Activated T-cell treated with anti-CD3 and anti-CD28 coated beads, Interleukin-2, amount 50 U/mL, for 24 hours (primary cell): ENCODE measurements at regions not wholly inside any gene's neighbourhood (a gene's known extent, or its start where the extent isn't known, plus 50 kb on each side); places are given as distances from the start of the nearest gene placed in this dataset.

Source experiments
- DNase-seq: peaks from one replicate; pipeline ENCODE4 v3.0.0-alpha.2; 2020
- H3K27ac Mint-ChIP-seq: 2 replicates; pipeline ENCODE4 v1.8.0; 2020; ENCODE audit warnings: mild to moderate bottlenecking, mixed read lengths
- H3K27me3 Mint-ChIP-seq: 2 replicates; pipeline ENCODE4 v1.8.0; 2020; ENCODE audit warnings: mixed read lengths
- H3K36me3 Mint-ChIP-seq: 2 replicates; pipeline ENCODE4 v1.8.0; 2020; ENCODE audit warnings: low read depth, mixed read lengths
- H3K4me1 Mint-ChIP-seq: 2 replicates; pipeline ENCODE4 v1.8.0; 2020; ENCODE audit warnings: low read depth, mixed read lengths
- H3K4me3 Mint-ChIP-seq: 2 replicates; pipeline ENCODE4 v1.8.0; 2020; ENCODE audit warnings: mild to moderate bottlenecking, moderate library complexity, mixed read lengths
- H3K9me3 Mint-ChIP-seq: 2 replicates; pipeline ENCODE4 v1.8.0; 2020; ENCODE audit warnings: mixed read lengths

GRCh38 chr10:105844676-105845570 lies 1203.8 kb downstream of the SORCS3 start:
- Mint-ChIP-seq H3K27ac (no peak overlapping the region), H3K4me1 (peaks cover 14% of the 10 kb centered on the region)
- DNase-seq: no peak

GRCh38 chr10:105844241-105844640 lies 1203.2 kb downstream of the SORCS3 start:
- DNase-seq: no peak
- H3K27ac Mint-ChIP-seq: no peak overlapping the region
- peaks cover 17% of the 10 kb centered on the region for H3K4me1 Mint-ChIP-seq
- no peaks in the 10 kb centered on the region for H3K36me3 Mint-ChIP-seq
- peaks cover 4% of the 10 kb centered on the region for H3K9me3 Mint-ChIP-seq
- no peak overlapping the region for H3K4me3 Mint-ChIP-seq
- H3K27me3 Mint-ChIP-seq: no peaks in the 10 kb centered on the region

More at GRCh38 chr10:105844676-105845570, 1203.8 kb downstream of the SORCS3 start:
- H3K27me3 Mint-ChIP-seq: no peaks in the 10 kb centered on the region
- no peaks in the 10 kb centered on the region for H3K36me3 Mint-ChIP-seq
- peaks cover 4% of the 10 kb centered on the region for H3K9me3 Mint-ChIP-seq
- no peak overlapping the region for H3K4me3 Mint-ChIP-seq

DNA sequence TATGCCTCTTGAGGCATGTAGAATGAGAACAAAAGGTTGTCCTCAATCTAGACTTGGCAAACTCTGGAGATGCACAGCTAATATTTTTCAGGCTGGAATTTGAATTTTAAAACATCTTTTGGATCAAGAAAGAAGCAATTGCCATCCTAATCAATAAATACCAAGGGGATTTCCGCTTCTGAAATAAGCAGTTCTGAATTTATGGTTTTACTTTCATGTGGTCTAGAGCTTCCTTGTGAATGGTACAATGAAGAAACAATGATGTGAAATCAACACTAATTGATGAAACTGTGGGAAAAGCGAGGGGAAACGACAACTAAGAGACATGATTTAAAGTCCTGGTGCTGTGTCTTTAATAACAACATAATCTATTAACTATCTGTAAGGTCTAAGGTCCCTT lies 1202.7 kb downstream of the SORCS3 start:
- Mint-ChIP-seq H3K36me3 (no peaks in the 10 kb centered on the region), H3K27me3 (no peaks in the 10 kb centered on the region), H3K9me3 (peaks cover 4% of the 10 kb centered on the region), H3K4me1 (peaks cover 18% of the 10 kb centered on the region), H3K4me3 (no peak overlapping the region), H3K27ac (no peak overlapping the region)
- no peak for DNase-seq

- Mint-ChIP-seq H3K9me3 (no peaks in the 10 kb centered on the region), H3K36me3 (no peaks in the 10 kb centered on the region), H3K27me3 (no peaks in the 10 kb centered on the region), H3K4me3 (no peak overlapping the region), H3K4me1 (peaks cover 31% of the 10 kb centered on the region), H3K27ac (no peak overlapping the region)
- DNase-seq: no peak
Measured at GRCh38 chr10:105840288-105840770, 1199.2 kb downstream of the SORCS3 start.

DNA sequence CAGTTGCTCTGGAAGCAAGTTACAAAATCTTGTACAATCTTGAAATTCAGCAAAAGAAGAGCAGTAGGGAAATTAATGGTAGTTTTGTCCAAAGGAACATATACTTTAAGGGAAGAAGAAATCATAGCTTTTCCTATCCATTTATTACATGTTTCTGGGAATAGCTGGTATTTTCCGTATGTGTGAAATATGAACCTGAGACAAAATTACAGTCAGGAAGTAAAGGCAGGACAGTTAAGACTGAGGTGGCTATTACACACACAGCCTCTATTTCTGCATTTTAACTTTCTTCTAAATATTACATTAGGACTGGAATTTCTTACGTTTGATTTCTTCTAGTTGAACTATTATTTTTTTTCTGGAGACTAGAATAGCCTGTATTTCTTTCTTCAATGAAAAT lies 1197.3 kb downstream of the SORCS3 start:
- no peak for DNase-seq
- Mint-ChIP-seq H3K4me3 (peak overlapping the region; percentile 67), H3K27ac (no peak overlapping the region), H3K36me3 (no peaks in the 10 kb centered on the region), H3K4me1 (peaks cover 24% of the 10 kb centered on the region), H3K9me3 (no peaks in the 10 kb centered on the region), H3K27me3 (no peaks in the 10 kb centered on the region)

GRCh38 chr10:105837951-105838350 lies 1196.9 kb downstream of the SORCS3 start:
- no peaks in the 10 kb centered on the region for H3K36me3 Mint-ChIP-seq
- peaks cover under 1% of the 10 kb centered on the region for H3K9me3 Mint-ChIP-seq
- H3K4me3 Mint-ChIP-seq: peak overlapping the region; percentile 67
- peak overlapping the region; percentile 38 for H3K27ac Mint-ChIP-seq
- peaks cover 24% of the 10 kb centered on the region for H3K4me1 Mint-ChIP-seq
- no peak for DNase-seq
- no peaks in the 10 kb centered on the region for H3K27me3 Mint-ChIP-seq

DNA sequence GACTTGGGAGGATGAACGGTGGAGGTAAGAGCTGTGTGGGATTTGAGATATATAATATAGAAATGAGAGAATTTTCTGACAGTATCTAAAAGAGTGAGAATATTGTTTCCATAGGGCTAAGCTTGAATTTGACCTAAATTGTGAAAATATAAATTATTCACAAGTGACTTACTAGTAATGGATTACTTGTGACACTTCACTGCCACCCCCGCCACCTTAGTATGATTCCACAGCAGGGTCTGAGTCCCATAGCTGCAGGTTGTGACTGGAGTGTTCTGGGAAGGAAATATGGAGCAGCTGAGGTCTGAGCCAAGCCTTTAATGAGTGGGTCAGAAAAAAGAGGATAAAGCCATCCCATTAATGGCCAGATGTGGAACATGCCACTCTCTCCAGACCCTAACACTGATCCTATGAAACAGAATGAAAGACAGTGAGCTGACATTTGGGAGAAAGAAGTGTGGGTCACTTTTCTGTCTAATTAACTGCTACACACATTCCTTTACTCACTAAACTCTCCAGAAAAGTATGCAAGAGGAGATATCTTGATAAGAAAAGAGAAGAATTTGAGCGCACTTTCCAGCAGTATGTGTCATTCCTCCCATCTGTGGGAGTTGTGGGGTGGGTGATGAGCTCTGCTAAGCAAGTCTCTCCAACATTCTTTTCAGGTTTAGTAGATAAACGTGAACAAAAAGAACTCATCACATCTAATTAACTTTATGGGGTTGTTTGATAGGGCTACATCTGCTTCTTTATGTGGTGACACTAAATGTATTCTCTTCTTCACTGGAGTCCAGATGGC lies 1193.4 kb downstream of the SORCS3 start:
- no peak for DNase-seq
- H3K36me3 Mint-ChIP-seq: no peaks in the 10 kb centered on the region
- H3K9me3 Mint-ChIP-seq: peaks cover 2% of the 10 kb centered on the region
- H3K27me3 Mint-ChIP-seq: no peaks in the 10 kb centered on the region
- H3K4me3 Mint-ChIP-seq: no peak overlapping the region
- no peak overlapping the region for H3K27ac Mint-ChIP-seq
- peaks cover 15% of the 10 kb centered on the region for H3K4me1 Mint-ChIP-seq

DNA sequence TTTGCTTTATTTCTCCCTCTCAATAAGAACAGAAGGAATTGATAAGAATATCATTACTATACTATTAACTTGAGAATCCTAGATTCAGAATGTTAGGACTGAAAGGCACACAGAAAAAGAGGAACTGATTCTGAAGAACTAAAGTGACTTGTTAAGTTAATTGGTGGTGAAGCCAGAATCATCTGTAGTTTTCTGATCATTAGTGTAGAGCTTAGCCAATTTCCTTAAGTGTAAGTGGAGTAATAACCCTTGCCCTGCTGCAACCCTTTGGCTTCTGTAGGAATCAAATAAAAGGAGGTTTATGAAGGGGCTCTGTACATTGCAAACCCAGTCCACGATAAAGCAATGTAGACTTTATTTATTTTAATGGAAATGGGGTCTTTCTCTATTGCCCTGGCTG lies 1186.0 kb downstream of the SORCS3 start:
- H3K4me3 Mint-ChIP-seq: no peak overlapping the region
- H3K9me3 Mint-ChIP-seq: peaks cover 12% of the 10 kb centered on the region
- no peaks in the 10 kb centered on the region for H3K36me3 Mint-ChIP-seq
- no peaks in the 10 kb centered on the region for H3K27me3 Mint-ChIP-seq
- H3K4me1 Mint-ChIP-seq: no peaks in the 10 kb centered on the region
- no peak for DNase-seq
- no peak overlapping the region for H3K27ac Mint-ChIP-seq

DNA sequence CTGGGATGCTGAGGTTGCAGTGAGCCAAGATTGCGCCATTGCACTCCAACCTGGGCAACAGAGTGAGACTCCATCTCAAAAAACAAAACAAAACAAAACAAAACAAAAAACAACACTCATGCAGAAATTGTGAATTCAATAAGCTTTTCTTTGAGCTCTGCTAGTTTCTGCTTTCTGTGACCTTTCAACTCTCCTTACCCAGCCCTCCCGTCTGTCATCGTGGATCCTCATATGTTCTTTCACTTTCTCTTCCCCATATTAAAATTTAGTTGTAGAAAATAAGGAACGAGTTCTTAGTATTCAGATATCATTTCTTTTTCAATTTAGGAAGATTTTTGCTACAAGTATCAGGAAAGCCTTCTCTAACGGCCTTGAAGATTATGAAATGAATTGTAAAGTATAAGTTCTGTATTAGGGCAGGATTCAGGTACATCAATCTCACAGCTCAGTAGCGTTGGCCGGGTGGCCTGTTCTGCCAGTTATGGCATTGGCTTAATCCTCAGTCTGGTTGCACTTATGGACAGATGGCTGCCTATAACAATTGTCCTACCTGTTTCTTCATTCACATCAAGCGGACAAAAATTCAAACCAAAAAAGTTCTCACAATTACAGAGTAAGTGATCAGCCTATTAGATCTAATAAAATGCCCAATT lies 1167.0 kb downstream of the SORCS3 start:
- Mint-ChIP-seq H3K4me3 (no peak overlapping the region), H3K9me3 (peaks cover 2% of the 10 kb centered on the region), H3K27me3 (no peaks in the 10 kb centered on the region), H3K4me1 (no peaks in the 10 kb centered on the region), H3K27ac (no peak overlapping the region), H3K36me3 (no peaks in the 10 kb centered on the region)
- no peak for DNase-seq

DNA sequence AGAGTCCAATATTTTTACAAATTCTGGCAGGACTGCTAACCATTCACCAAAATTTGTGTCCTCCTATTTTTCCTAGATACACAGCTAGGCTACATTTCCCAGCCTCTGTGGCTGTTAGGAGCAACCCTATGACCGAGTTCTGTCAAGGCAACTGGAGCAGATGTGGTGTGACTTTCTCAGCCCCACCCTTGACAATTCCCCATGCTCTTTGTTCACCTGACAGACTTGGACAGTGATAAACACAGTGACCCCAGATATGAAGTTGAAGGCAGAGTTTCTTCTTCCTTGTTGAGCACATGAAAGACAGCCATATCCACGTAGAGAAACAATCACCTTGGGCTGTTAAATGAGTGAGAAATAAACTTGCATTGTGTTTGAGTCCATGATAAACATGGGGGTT lies 1162.1 kb downstream of the SORCS3 start:
- DNase-seq: no peak
- H3K4me1 Mint-ChIP-seq: no peaks in the 10 kb centered on the region
- H3K27ac Mint-ChIP-seq: no peak overlapping the region
- H3K27me3 Mint-ChIP-seq: no peaks in the 10 kb centered on the region
- no peaks in the 10 kb centered on the region for H3K36me3 Mint-ChIP-seq
- H3K9me3 Mint-ChIP-seq: peaks cover 4% of the 10 kb centered on the region
- H3K4me3 Mint-ChIP-seq: no peak overlapping the region

- no peak for DNase-seq
- Mint-ChIP-seq H3K9me3 (peaks cover 2% of the 10 kb centered on the region), H3K27ac (no peak overlapping the region), H3K4me3 (no peak overlapping the region), H3K4me1 (no peaks in the 10 kb centered on the region), H3K36me3 (no peaks in the 10 kb centered on the region), H3K27me3 (no peaks in the 10 kb centered on the region)
Measured at GRCh38 chr10:105800641-105801040, 1159.6 kb downstream of the SORCS3 start.

DNA sequence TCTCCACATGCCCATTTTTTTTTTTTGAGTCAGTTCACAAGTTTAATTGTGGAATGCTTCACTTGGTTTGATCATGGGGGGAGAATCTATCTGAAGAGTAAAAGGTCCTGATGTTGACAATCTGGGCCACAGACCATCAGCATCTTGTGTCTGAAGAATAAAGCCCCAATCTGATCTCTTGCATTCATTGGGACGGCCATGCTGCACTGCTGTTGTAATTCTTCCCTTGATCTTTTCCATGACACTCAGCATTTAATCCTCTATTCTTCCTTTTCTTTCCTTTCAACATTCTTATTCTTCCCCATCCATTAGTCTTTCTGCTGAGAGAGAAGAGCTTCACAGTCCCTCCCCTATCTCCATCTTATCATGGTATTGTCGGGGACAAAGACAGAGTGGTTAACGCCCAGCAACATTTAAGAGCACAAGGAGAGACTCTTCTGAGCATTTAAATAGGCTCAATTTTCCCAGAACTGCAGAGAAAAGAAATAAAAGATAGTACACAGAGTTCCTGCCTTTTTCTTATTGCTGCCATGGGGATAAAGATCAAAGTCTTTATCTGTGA lies 1157.3 kb downstream of the SORCS3 start:
- no peak overlapping the region for H3K27ac Mint-ChIP-seq
- peaks cover 2% of the 10 kb centered on the region for H3K9me3 Mint-ChIP-seq
- no peak overlapping the region for H3K4me3 Mint-ChIP-seq
- H3K27me3 Mint-ChIP-seq: no peaks in the 10 kb centered on the region
- H3K4me1 Mint-ChIP-seq: no peaks in the 10 kb centered on the region
- no peaks in the 10 kb centered on the region for H3K36me3 Mint-ChIP-seq
- no peak for DNase-seq

GRCh38 chr10:105797234-105797890 lies 1156.3 kb downstream of the SORCS3 start:
- H3K27ac Mint-ChIP-seq: no peak overlapping the region
- H3K4me1 Mint-ChIP-seq: no peaks in the 10 kb centered on the region
- H3K9me3 Mint-ChIP-seq: peaks cover 2% of the 10 kb centered on the region
- DNase-seq: no peak
- H3K36me3 Mint-ChIP-seq: no peaks in the 10 kb centered on the region
- H3K4me3 Mint-ChIP-seq: no peak overlapping the region
- no peaks in the 10 kb centered on the region for H3K27me3 Mint-ChIP-seq

GRCh38 chr10:105793071-105793470 lies 1152.0 kb downstream of the SORCS3 start:
- no peaks in the 10 kb centered on the region for H3K27me3 Mint-ChIP-seq
- no peak overlapping the region for H3K4me3 Mint-ChIP-seq
- H3K27ac Mint-ChIP-seq: no peak overlapping the region
- DNase-seq: no peak
- H3K9me3 Mint-ChIP-seq: no peaks in the 10 kb centered on the region
- no peaks in the 10 kb centered on the region for H3K36me3 Mint-ChIP-seq
- no peaks in the 10 kb centered on the region for H3K4me1 Mint-ChIP-seq
